ENCODE measurements at regions not wholly inside any gene's neighbourhood (a gene's known extent, or its start where the extent isn't known, plus 50 kb on each side); places are given as distances from the start of the nearest gene placed in this dataset.

DNA sequence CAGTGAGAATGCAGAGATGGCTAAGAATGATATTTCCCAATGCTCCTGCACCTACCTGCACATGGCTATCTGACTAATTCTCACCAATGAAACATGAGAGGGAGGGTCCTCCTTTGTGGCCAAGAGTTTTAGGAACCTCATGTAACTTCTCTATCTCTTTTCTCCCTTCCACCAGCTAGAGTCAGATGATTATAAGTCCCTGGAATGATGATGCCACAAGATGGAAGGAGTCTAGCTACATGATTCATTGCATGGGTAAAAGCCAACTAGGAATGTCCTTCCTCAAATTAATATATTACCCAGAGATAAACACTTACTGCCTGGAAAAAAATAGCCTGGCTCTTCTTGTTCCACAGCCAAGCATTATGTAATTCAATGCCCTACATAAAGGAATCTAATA is 55.1 kb upstream of the AASS start:
- no peak for TF ChIP-seq CTCF (IDR thresholded peaks at IDR 0.05)
- no peak for TF ChIP-seq POLR2A (IDR thresholded peaks at IDR 0.05)

All from Peyer's patch (tissue), 4 donors.